GM23248 (cell line): ENCODE measurements at regions not wholly inside any gene's neighbourhood (a gene's known extent, or its start where the extent isn't known, plus 50 kb on each side); places are given as distances from the start of the nearest gene placed in this dataset.

Experiments used
- DNase-seq: peaks from one replicate; pipeline ENCODE4 v3.0.0-alpha.2; 2015
- H2AFZ ChIP-seq: fragments of 200-600 bp; sonication (generic); 2 replicates; pipeline ENCODE4 v1.6.1; 2016; ENCODE audit warnings: antibody characterized with exemption
- H3F3A ChIP-seq: fragments of 200-600 bp; sonication (generic); 2 replicates; pipeline ENCODE4 v1.6.1; 2016; ENCODE audit warnings: mild to moderate bottlenecking, antibody characterized with exemption, mixed run types; ENCODE audit not compliant: insufficient read depth
- H3K27ac ChIP-seq: fragments of 200-600 bp; sonication (generic); 2 replicates; pipeline ENCODE4 v1.5.1; 2016; ENCODE audit warnings: mild to moderate bottlenecking
- H3K27me3 ChIP-seq: fragments of 200-600 bp; sonication (generic); replicated peaks from 2 replicates; pipeline ENCODE4 v1.6.1; 2016; ENCODE audit warnings: mild to moderate bottlenecking; ENCODE audit not compliant: insufficient read depth
- H3K36me3 ChIP-seq: fragments of 200-600 bp; sonication (generic); 2 replicates; pipeline ENCODE4 v1.6.1; 2016; ENCODE audit warnings: low read depth, mild to moderate bottlenecking
- H3K4me1 ChIP-seq: fragments of 200-600 bp; sonication (generic); 2 replicates; pipeline ENCODE4 v1.6.1; 2016; ENCODE audit warnings: mild to moderate bottlenecking; ENCODE audit not compliant: insufficient read depth
- H3K4me2 ChIP-seq: fragments of 200-600 bp; sonication (generic); one replicate; pipeline ENCODE4 v1.6.1; 2016; ENCODE audit warnings: mild to moderate bottlenecking; ENCODE audit not compliant: unreplicated experiment
- H3K4me3 ChIP-seq: fragments of 200-600 bp; sonication (generic); 2 replicates; pipeline ENCODE4 v1.5.1; 2016; ENCODE audit warnings: mild to moderate bottlenecking
- H3K79me2 ChIP-seq: fragments of 200-600 bp; sonication (generic); 2 replicates; pipeline ENCODE4 v1.6.1; 2016; ENCODE audit warnings: mild to moderate bottlenecking; ENCODE audit not compliant: insufficient read depth
- H3K9ac ChIP-seq: fragments of 200-600 bp; sonication (generic); 2 replicates; pipeline ENCODE4 v1.6.1; 2016; ENCODE audit warnings: mild to moderate bottlenecking
- H3K9me2 ChIP-seq: fragments of 200-600 bp; sonication (generic); 2 replicates; pipeline ENCODE4 v1.6.1; 2016; ENCODE audit warnings: mixed run types, mild to moderate bottlenecking, moderate library complexity; ENCODE audit not compliant: insufficient read depth
- H3K9me3 ChIP-seq: fragments of 200-600 bp; sonication (generic); one replicate; pipeline ENCODE4 v1.6.1; 2017; ENCODE audit warnings: low read depth
- H4K20me1 ChIP-seq: fragments of 200-600 bp; sonication (generic); 2 replicates; pipeline ENCODE4 v1.6.0; 2016; ENCODE audit not compliant: insufficient read depth
- EZH2 ChIP-seq: fragments of 200-600 bp; sonication (generic); IDR thresholded peaks from 2 replicates; pipeline ENCODE4 v1.6.1; 2018; ENCODE audit warnings: antibody characterized with exemption, mild to moderate bottlenecking; ENCODE audit not compliant: insufficient read depth, poor library complexity, severe bottlenecking
- EZH2phosphoT487 ChIP-seq: fragments of 200-600 bp; sonication (generic); IDR thresholded peaks from 2 replicates; pipeline ENCODE4 v1.6.1; 2018; ENCODE audit warnings: antibody characterized with exemption, moderate library complexity, mild to moderate bottlenecking, low read depth; ENCODE audit not compliant: insufficient read depth
- WGBS, 2 experiments: methylation state at CpG; one replicate each; pipeline ENCODE4 v1.1.6; 2015 to 2017; ENCODE audit warnings: low lambda C conversion rate in 2 of 2, low coverage in 1 of 2; ENCODE audit errors: missing lambda C conversion rate in 2 of 2; 5-methylcytosine and 5-hydroxymethylcytosine counted together
- in situ Hi-C: fragments of 300-500 bp; cut with MboI; formaldehyde crosslinking; loops from 2 replicates; pipeline ENCODE4 v1.15.0; 2020

- TF ChIP-seq EZH2phosphoT487, result no peak
- no peak for TF ChIP-seq EZH2
- Histone ChIP-seq H3K9me2 (no peaks in the 10 kb centered on the region), H3K36me3 (no peaks in the 10 kb centered on the region), H3F3A (no peaks in the 10 kb centered on the region), H3K4me1 (peaks cover 7% of the 10 kb centered on the region; the same call in 1 of the 2 replicates), H3K4me3 (no peak overlapping the region), H3K27ac (no peak overlapping the region), H3K9ac (no peak overlapping the region), H3K9me3 (no peaks in the 10 kb centered on the region), H3K4me2 (no peak overlapping the region), H2AFZ (no peak overlapping the region), H3K27me3 (no peaks in the 10 kb centered on the region), H4K20me1 (no peaks in the 10 kb centered on the region), H3K79me2 (no peaks in the 10 kb centered on the region)
- DNase-seq, result no peak
- in situ Hi-C loops, result no loop called here
- 71 to 74% methylated on average over 7 of the region's 7 CpGs for WGBS, 2 experiments
Measured at GRCh38 chr3:59338934-59339333, 289.1 kb upstream of the CFAP20DC start.

GRCh38 chr3:59335338-59335737, 285.5 kb upstream of the CFAP20DC start:
- Histone ChIP-seq H3K4me3 (no peak overlapping the region), H2AFZ (no peak overlapping the region), H3K4me2 (no peak overlapping the region), H3K36me3 (no peaks in the 10 kb centered on the region), H3K27ac (no peak overlapping the region), H3K79me2 (no peaks in the 10 kb centered on the region), H3F3A (no peaks in the 10 kb centered on the region), H3K9me2 (no peaks in the 10 kb centered on the region), H3K4me1 (peaks cover 11% of the 10 kb centered on the region), H3K9ac (no peak overlapping the region), H3K27me3 (no peaks in the 10 kb centered on the region), H4K20me1 (no peaks in the 10 kb centered on the region), H3K9me3 (no peaks in the 10 kb centered on the region)
- TF ChIP-seq EZH2 (no peak), EZH2phosphoT487 (no peak)
- WGBS, 2 experiments, result 77 to 79% methylated on average over 6 of the region's 6 CpGs
- in situ Hi-C loops, result no loop called here
- DNase-seq, result no peak

- TF ChIP-seq EZH2phosphoT487 (no peak), EZH2 (no peak)
- no peak overlapping the region for H3K9ac ChIP-seq
- peaks cover 11% of the 10 kb centered on the region for H3K4me1 ChIP-seq
- no peak overlapping the region for H3K4me2 ChIP-seq
- 0 out of 2 replicates have a peak overlapping the region, but pooled peaks have one; percentile 7 for H3K27ac ChIP-seq
- H3K9me2 ChIP-seq, result no peaks in the 10 kb centered on the region
- H4K20me1 ChIP-seq, result no peaks in the 10 kb centered on the region
- no peaks in the 10 kb centered on the region for H3K9me3 ChIP-seq
- H2AFZ ChIP-seq, result no peak overlapping the region
- peak; percentile 72 for DNase-seq
- WGBS, 2 experiments, result 53 to 77% methylated on average over 2 of the region's 2 CpGs
- H3F3A ChIP-seq, result no peaks in the 10 kb centered on the region
- no peaks in the 10 kb centered on the region for H3K27me3 ChIP-seq
- in situ Hi-C loops, result no loop called here
- H3K4me3 ChIP-seq, result no peak overlapping the region
- no peaks in the 10 kb centered on the region for H3K79me2 ChIP-seq
- no peaks in the 10 kb centered on the region for H3K36me3 ChIP-seq
Measured at GRCh38 chr3:59334585-59334984, 284.8 kb upstream of the CFAP20DC start.

DNA sequence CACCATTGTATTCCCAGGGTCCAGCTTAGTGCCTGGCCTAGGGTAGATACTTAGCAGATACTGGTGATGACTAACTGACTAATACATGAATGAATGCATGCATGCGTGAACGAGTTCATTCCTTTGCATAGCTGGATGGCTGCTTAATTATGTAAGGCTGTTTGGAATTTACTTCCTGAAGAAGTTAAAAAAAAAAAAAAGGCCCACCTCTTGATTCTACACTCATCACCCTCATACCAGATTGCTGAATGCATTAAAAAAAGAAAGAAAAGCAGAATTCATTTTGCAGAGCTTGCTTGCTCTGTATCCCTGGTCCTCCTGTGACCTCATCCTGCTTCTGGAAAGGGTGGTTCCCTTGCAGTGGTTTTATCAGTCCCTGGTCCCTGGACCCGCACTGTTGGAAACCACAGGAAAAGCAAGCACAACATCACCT, 277.6 kb upstream of the CFAP20DC start:
- peak; percentile 83 for DNase-seq
- Histone ChIP-seq H3K27me3 (no peaks in the 10 kb centered on the region), H3K4me2 (peak overlapping the region; percentile 77), H3K9me3 (no peaks in the 10 kb centered on the region), H3K79me2 (no peaks in the 10 kb centered on the region), H3K4me3 (peak overlapping the region; percentile 22; the same call in 1 of the 2 replicates), H3K27ac (peak overlapping the region; percentile 51), H3F3A (peaks cover 19% of the 10 kb centered on the region), H3K9me2 (no peaks in the 10 kb centered on the region), H3K36me3 (no peaks in the 10 kb centered on the region), H4K20me1 (no peaks in the 10 kb centered on the region), H3K4me1 (peaks cover 19% of the 10 kb centered on the region), H2AFZ (peak overlapping the region; percentile 58; the same call in 1 of the 2 replicates), H3K9ac (peak overlapping the region; percentile 29; the same call in 1 of the 2 replicates)
- no peak for TF ChIP-seq EZH2phosphoT487
- TF ChIP-seq EZH2, result no peak
- in situ Hi-C loops, result no loop called here
- WGBS, 2 experiments, result 4 to 5% methylated on average over 3 of the region's 3 CpGs
